IPS-20b (cell line): ENCODE measurements at regions not wholly inside any gene's neighbourhood (a gene's known extent, or its start where the extent isn't known, plus 50 kb on each side); places are given as distances from the start of the nearest gene placed in this dataset.

Experiments
- H3K27ac ChIP-seq: one replicate; pipeline ENCODE4 v1.5.1; 2013; ENCODE audit warnings: low read length
- H3K27me3 ChIP-seq: 2 replicates; pipeline ENCODE4 v1.6.1; 2013; ENCODE audit warnings: mild to moderate bottlenecking, low read length, inconsistent platforms; ENCODE audit not compliant: insufficient read depth
- H3K36me3 ChIP-seq: 2 replicates; pipeline ENCODE4 v1.6.1; 2013; ENCODE audit warnings: low read depth, mild to moderate bottlenecking, inconsistent platforms, low read length, moderate library complexity; ENCODE audit not compliant: insufficient read depth
- H3K4me1 ChIP-seq: 2 replicates; pipeline ENCODE4 v1.6.1; 2013; ENCODE audit warnings: mild to moderate bottlenecking, control low read depth, inconsistent platforms, low read length, moderate library complexity; ENCODE audit not compliant: insufficient read depth
- H3K4me3 ChIP-seq: 2 replicates; pipeline ENCODE4 v1.5.1; 2013; ENCODE audit warnings: mild to moderate bottlenecking, low read length, inconsistent platforms
- H3K9ac ChIP-seq: 2 replicates; pipeline ENCODE4 v1.6.1; 2013; ENCODE audit warnings: low read depth, mild to moderate bottlenecking, inconsistent platforms, low read length, moderate library complexity
- H3K9me3 ChIP-seq: 2 replicates; pipeline ENCODE4 v1.6.1; 2013; ENCODE audit warnings: mild to moderate bottlenecking, low read depth, low read length, inconsistent platforms; ENCODE audit not compliant: insufficient read depth

- Histone ChIP-seq H3K9me3 (no peaks in the 10 kb centered on the region), H3K4me1 (peaks cover 9% of the 10 kb centered on the region; the same call in 1 of the 2 replicates)
Observed at GRCh38 chr2:43111788-43112554, 114.4 kb downstream of the ZFP36L2 start.

GRCh38 chr2:43110442-43110871 lies 115.9 kb downstream of the ZFP36L2 start:
- no peaks in the 10 kb centered on the region for H3K27me3 ChIP-seq
- no peak overlapping the region for H3K4me3 ChIP-seq
- no peak overlapping the region for H3K27ac ChIP-seq
- no peaks in the 10 kb centered on the region for H3K9me3 ChIP-seq
- H3K36me3 ChIP-seq, result no peaks in the 10 kb centered on the region
- peaks cover 5% of the 10 kb centered on the region; the same call in 1 of the 2 replicates for H3K4me1 ChIP-seq
- H3K9ac ChIP-seq, result no peak overlapping the region

More at GRCh38 chr2:43111788-43112554, 114.4 kb downstream of the ZFP36L2 start:
- no peak overlapping the region for H3K9ac ChIP-seq
- no peaks in the 10 kb centered on the region for H3K36me3 ChIP-seq
- H3K27ac ChIP-seq, result no peak overlapping the region
- no peaks in the 10 kb centered on the region for H3K27me3 ChIP-seq
- no peak overlapping the region for H3K4me3 ChIP-seq

- Histone ChIP-seq H3K4me1 (peaks cover 5% of the 10 kb centered on the region; the same call in 1 of the 2 replicates), H3K4me3 (no peak overlapping the region), H3K27ac (no peak overlapping the region), H3K27me3 (no peaks in the 10 kb centered on the region), H3K9me3 (no peaks in the 10 kb centered on the region), H3K9ac (no peak overlapping the region), H3K36me3 (no peaks in the 10 kb centered on the region)
Observed at GRCh38 chr2:43109261-43109743, 117.1 kb downstream of the ZFP36L2 start.

GRCh38 chr2:43107679-43108078 lies 118.7 kb downstream of the ZFP36L2 start:
- peaks cover 5% of the 10 kb centered on the region; the same call in 1 of the 2 replicates for H3K4me1 ChIP-seq
- H3K27ac ChIP-seq, result no peak overlapping the region
- H3K9me3 ChIP-seq, result no peaks in the 10 kb centered on the region

GRCh38 chr2:43106559-43107527 lies 119.6 kb downstream of the ZFP36L2 start:
- peaks cover 11% of the 10 kb centered on the region for H3K4me1 ChIP-seq
- H3K9ac ChIP-seq, result no peak overlapping the region
- H3K27ac ChIP-seq, result no peak overlapping the region

More at GRCh38 chr2:43107679-43108078, 118.7 kb downstream of the ZFP36L2 start:
- H3K4me3 ChIP-seq, result no peak overlapping the region
- peaks cover 4% of the 10 kb centered on the region; the same call in 1 of the 2 replicates for H3K27me3 ChIP-seq
- H3K9ac ChIP-seq, result no peak overlapping the region
- H3K36me3 ChIP-seq, result no peaks in the 10 kb centered on the region

GRCh38 chr2:43105586-43106558 lies 120.5 kb downstream of the ZFP36L2 start:
- no peaks in the 10 kb centered on the region for H3K36me3 ChIP-seq
- H3K9ac ChIP-seq, result no peak overlapping the region
- peaks cover 16% of the 10 kb centered on the region; the same call in 1 of the 2 replicates for H3K27me3 ChIP-seq
- H3K4me1 ChIP-seq, result peaks cover 17% of the 10 kb centered on the region
- no peak overlapping the region for H3K4me3 ChIP-seq
- no peak overlapping the region for H3K27ac ChIP-seq
- no peaks in the 10 kb centered on the region for H3K9me3 ChIP-seq

More at GRCh38 chr2:43106559-43107527, 119.6 kb downstream of the ZFP36L2 start:
- Histone ChIP-seq H3K4me3 (no peak overlapping the region), H3K36me3 (no peaks in the 10 kb centered on the region), H3K9me3 (no peaks in the 10 kb centered on the region), H3K27me3 (peaks cover 12% of the 10 kb centered on the region; the same call in 1 of the 2 replicates)

GRCh38 chr2:43104763-43105162 lies 121.6 kb downstream of the ZFP36L2 start:
- Histone ChIP-seq H3K27ac (no peak overlapping the region), H3K36me3 (no peaks in the 10 kb centered on the region), H3K9me3 (no peaks in the 10 kb centered on the region), H3K4me3 (no peak overlapping the region), H3K4me1 (peaks cover 12% of the 10 kb centered on the region; the same call in 1 of the 2 replicates), H3K9ac (no peak overlapping the region), H3K27me3 (peaks cover 21% of the 10 kb centered on the region; the same call in 1 of the 2 replicates)

- H3K27me3 ChIP-seq, result peaks cover 27% of the 10 kb centered on the region; the same call in 1 of the 2 replicates
- H3K4me3 ChIP-seq, result no peak overlapping the region
- no peak overlapping the region for H3K9ac ChIP-seq
- H3K36me3 ChIP-seq, result no peaks in the 10 kb centered on the region
- peaks cover 12% of the 10 kb centered on the region; the same call in 1 of the 2 replicates for H3K4me1 ChIP-seq
- H3K9me3 ChIP-seq, result no peaks in the 10 kb centered on the region
- no peak overlapping the region for H3K27ac ChIP-seq
Observed at GRCh38 chr2:43104106-43104505, 122.3 kb downstream of the ZFP36L2 start.

- Histone ChIP-seq H3K9ac (no peak overlapping the region), H3K36me3 (no peaks in the 10 kb centered on the region), H3K27me3 (peaks cover 32% of the 10 kb centered on the region; the same call in 1 of the 2 replicates), H3K9me3 (no peaks in the 10 kb centered on the region), H3K4me3 (no peak overlapping the region), H3K27ac (no peak overlapping the region), H3K4me1 (peaks cover 12% of the 10 kb centered on the region; the same call in 1 of the 2 replicates)
Observed at GRCh38 chr2:43103093-43103404, 123.4 kb downstream of the ZFP36L2 start.

- Histone ChIP-seq H3K27ac (no peak overlapping the region), H3K4me1 (peaks cover 12% of the 10 kb centered on the region; the same call in 1 of the 2 replicates), H3K27me3 (peaks cover 32% of the 10 kb centered on the region; the same call in 1 of the 2 replicates)
Observed at GRCh38 chr2:43102366-43103092, 123.9 kb downstream of the ZFP36L2 start.

More at GRCh38 chr2:43102366-43103092, 123.9 kb downstream of the ZFP36L2 start:
- Histone ChIP-seq H3K9me3 (no peaks in the 10 kb centered on the region), H3K36me3 (no peaks in the 10 kb centered on the region), H3K9ac (no peak overlapping the region), H3K4me3 (no peak overlapping the region)
